SHP77 (cell line): ENCODE measurements at regions not wholly inside any gene's neighbourhood (a gene's known extent, or its start where the extent isn't known, plus 50 kb on each side); places are given as distances from the start of the nearest gene placed in this dataset.
"Not testable (repeated sequence)": the region's sequence is repeated elsewhere in the genome, so short reads cannot be mapped to it uniquely, and the experiment has no call there.

ENCODE experiments used
- DNase-seq, 2 experiments: peaks; one replicate each; lab custom pipeline; 2025; lab: John Stamatoyannopoulos, UW

GRCh38 chr17:5952518-5952917 is 117.7 kb upstream of the WSCD1 start:
- no peak for DNase-seq

GRCh38 chr17:5955764-5956163 is 114.4 kb upstream of the WSCD1 start:
- no peak for DNase-seq

- DNase-seq = no peak
Measured at GRCh38 chr17:5958850-5959249, 111.3 kb upstream of the WSCD1 start.

- no peak for DNase-seq
Measured at GRCh38 chr17:5962371-5962770, 107.8 kb upstream of the WSCD1 start.

GRCh38 chr17:5971969-5972368 is 98.2 kb upstream of the WSCD1 start:
- DNase-seq = peak; percentile 27 to 38

- no peak for DNase-seq
Measured at GRCh38 chr17:5973410-5973809, 96.8 kb upstream of the WSCD1 start.

GRCh38 chr17:5975661-5976060 is 94.5 kb upstream of the WSCD1 start:
- no peak for DNase-seq

GRCh38 chr17:5976251-5976650 is 93.9 kb upstream of the WSCD1 start:
- DNase-seq = no peak

- DNase-seq = no peak
Measured at GRCh38 chr17:5978496-5978895, 91.7 kb upstream of the WSCD1 start.

- DNase-seq = no peak
Measured at GRCh38 chr17:5980941-5981340, 89.2 kb upstream of the WSCD1 start.

- DNase-seq = no peak
Measured at GRCh38 chr17:5986644-5987043, 83.5 kb upstream of the WSCD1 start.

- no peak for DNase-seq
Measured at GRCh38 chr17:6000426-6000825, 69.8 kb upstream of the WSCD1 start.

GRCh38 chr17:6003221-6003620 is 67.0 kb upstream of the WSCD1 start:
- not testable (repeated sequence) for DNase-seq

GRCh38 chr17:6005939-6006338 is 64.2 kb upstream of the WSCD1 start:
- no peak for DNase-seq

GRCh38 chr17:6011206-6011605 is 59.0 kb upstream of the WSCD1 start:
- no peak for DNase-seq

GRCh38 chr17:6018788-6019187 is 51.4 kb upstream of the WSCD1 start:
- DNase-seq = no peak

- DNase-seq = no peak
Measured at GRCh38 chr17:6019959-6020358, 50.2 kb upstream of the WSCD1 start.

GRCh38 chr17:6020376-6021010 is 49.7 kb upstream of the WSCD1 start:
- no peak for DNase-seq
